ENCODE measurements at regions not wholly inside any gene's neighbourhood (a gene's known extent, or its start where the extent isn't known, plus 50 kb on each side); places are given as distances from the start of the nearest gene placed in this dataset.
A peak's percentile ranks its signal among the peaks of the same experiment; 100 is the strongest.

DNA sequence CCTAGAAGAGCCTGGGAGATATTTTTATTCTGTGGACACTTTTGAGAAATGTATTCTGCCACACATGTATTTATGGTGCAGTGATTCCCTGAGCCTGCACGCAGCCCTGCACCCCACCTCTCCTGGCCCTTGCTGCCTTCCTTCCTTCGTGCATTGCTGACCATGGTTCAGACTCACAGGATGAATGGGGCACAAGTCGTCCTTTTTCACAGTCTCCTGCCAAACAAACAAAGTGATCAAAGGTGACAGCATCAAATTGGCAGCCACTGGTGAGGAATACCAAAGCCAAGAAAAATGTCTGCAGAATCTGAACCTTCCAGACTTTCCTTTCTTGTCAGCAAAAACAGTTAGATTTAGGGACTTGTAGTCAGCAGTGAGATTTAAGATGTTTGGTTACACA lies 215.0 kb downstream of the ACTR3B start:
- ChIA-PET POLR2A (no interaction called here), CTCF (no interaction called here)
- Mint-ChIP-seq H3K4me3 (no peak overlapping the region), H3K9me3 (peaks cover 54% of the 10 kb centered on the region), H3K36me3 (peaks cover 56% of the 10 kb centered on the region), H3K27ac (no peak overlapping the region), H3K4me1 (peaks cover 28% of the 10 kb centered on the region), H3K27me3 (ENCODE audit: low read depth) (peaks cover 54% of the 10 kb centered on the region)
- no peak for TF ChIP-seq NR2C2 (CRISPR knock-in tag; IDR thresholded peaks at IDR 0.05)
- DNase-seq (ENCODE audit: low spot score) = no peak
- ATAC-seq = no peak

DNA sequence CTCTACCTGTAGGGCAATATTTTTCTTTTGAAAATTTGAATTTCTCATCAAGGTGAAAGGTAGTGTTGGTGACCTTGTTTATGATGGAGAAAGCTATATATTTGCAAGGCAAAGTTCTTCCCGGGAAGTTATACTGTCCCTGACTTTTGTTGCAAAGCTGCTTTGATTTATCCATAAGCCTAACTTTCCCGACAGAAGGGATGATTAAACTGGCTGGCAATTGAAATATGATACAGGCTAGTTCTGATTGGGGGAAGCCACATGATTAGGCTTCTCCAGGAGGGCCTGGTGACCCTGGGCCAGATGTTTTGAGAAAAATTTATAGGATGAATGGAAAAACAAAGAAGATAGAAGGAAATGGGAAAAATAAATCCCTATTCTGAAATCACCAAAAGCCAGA lies 215.5 kb downstream of the ACTR3B start:
- peaks cover 26% of the 10 kb centered on the region for H3K4me1 Mint-ChIP-seq
- ChIA-PET CTCF (no interaction called here), POLR2A (no interaction called here)
- H3K27me3 Mint-ChIP-seq (ENCODE audit: low read depth) = peaks cover 49% of the 10 kb centered on the region
- peaks cover 49% of the 10 kb centered on the region for H3K9me3 Mint-ChIP-seq
- H3K36me3 Mint-ChIP-seq = peaks cover 51% of the 10 kb centered on the region
- TF ChIP-seq SMAD4 (CRISPR knock-in tag; IDR thresholded peaks at IDR 0.05) (no peak), TEAD1 (CRISPR knock-in tag; IDR thresholded peaks at IDR 0.05) (no peak)
- TF ChIP-seq, protein P1, sequence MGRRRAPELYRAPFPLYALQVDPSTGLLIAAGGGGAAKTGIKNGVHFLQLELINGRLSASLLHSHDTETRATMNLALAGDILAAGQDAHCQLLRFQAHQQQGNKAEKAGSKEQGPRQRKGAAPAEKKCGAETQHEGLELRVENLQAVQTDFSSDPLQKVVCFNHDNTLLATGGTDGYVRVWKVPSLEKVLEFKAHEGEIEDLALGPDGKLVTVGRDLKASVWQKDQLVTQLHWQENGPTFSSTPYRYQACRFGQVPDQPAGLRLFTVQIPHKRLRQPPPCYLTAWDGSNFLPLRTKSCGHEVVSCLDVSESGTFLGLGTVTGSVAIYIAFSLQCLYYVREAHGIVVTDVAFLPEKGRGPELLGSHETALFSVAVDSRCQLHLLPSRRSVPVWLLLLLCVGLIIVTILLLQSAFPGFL (CRISPR knock-in tag; IDR thresholded peaks at IDR 0.05; ENCODE audit: borderline replicate concordance) = no peak
- TF ChIP-seq, protein P2, sequence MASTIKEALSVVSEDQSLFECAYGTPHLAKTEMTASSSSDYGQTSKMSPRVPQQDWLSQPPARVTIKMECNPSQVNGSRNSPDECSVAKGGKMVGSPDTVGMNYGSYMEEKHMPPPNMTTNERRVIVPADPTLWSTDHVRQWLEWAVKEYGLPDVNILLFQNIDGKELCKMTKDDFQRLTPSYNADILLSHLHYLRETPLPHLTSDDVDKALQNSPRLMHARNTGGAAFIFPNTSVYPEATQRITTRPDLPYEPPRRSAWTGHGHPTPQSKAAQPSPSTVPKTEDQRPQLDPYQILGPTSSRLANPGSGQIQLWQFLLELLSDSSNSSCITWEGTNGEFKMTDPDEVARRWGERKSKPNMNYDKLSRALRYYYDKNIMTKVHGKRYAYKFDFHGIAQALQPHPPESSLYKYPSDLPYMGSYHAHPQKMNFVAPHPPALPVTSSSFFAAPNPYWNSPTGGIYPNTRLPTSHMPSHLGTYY (CRISPR knock-in tag; IDR thresholded peaks at IDR 0.05) = no peak
- no peak overlapping the region for H3K4me3 Mint-ChIP-seq
- DNase-seq (ENCODE audit: low spot score) = no peak
- H3K27ac Mint-ChIP-seq = no peak overlapping the region
- no peak for ATAC-seq

DNA sequence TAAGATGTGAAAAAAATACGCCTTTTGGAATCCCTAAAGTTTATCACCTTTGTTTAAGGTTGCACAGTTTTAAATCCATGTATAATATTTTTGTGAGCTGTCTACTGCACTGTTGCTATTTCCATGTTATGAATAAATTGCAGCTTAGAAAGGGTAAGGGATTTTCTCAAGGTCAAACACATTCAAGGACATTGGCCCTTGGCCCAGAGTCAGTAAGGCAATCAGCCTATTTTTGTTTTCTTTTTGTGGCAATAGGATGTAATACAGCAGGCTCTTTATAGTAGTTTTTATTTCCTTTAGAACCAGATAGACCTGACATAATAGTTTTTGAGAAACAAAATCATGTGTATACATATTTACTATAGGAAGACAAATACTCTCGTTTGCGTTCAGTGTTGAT lies 219.8 kb downstream of the ACTR3B start:
- ChIA-PET CTCF (no interaction called here), POLR2A (no interaction called here)
- DNase-seq (ENCODE audit: low spot score) (no peak), ATAC-seq (no peak)
- peaks cover 8% of the 10 kb centered on the region for H3K9me3 Mint-ChIP-seq
- H3K27ac Mint-ChIP-seq = no peak overlapping the region
- H3K4me1 Mint-ChIP-seq = peaks cover 46% of the 10 kb centered on the region
- TF ChIP-seq TEAD1 (CRISPR knock-in tag; IDR thresholded peaks at IDR 0.05) = no peak
- peaks cover 9% of the 10 kb centered on the region for H3K36me3 Mint-ChIP-seq
- peaks cover 12% of the 10 kb centered on the region for H3K27me3 Mint-ChIP-seq (ENCODE audit: low read depth)
- H3K4me3 Mint-ChIP-seq = no peak overlapping the region

DNA sequence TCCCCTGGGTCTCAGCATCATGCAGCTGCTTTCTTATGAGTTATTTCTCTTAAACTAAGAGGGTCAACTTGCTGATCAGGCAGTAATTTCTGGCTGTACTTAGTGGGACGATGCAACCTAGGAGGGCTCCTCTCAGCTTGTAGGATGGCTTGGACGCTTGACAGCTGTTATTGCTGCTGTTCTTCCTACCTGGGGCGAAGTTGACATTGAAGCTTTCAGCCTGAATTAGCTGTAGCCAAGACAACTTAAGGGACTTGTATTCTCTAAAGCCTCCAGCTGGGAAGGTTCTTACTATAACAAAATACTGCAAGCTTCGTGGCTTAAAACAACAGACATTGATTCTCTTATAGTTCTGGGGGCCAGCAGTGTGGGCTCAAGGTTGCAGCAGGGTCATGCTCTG lies 224.9 kb downstream of the ACTR3B start:
- Mint-ChIP-seq H3K27ac (no peak overlapping the region), H3K27me3 (ENCODE audit: low read depth) (no peaks in the 10 kb centered on the region; the same call in 1 of the 2 replicates), H3K36me3 (peaks cover 3% of the 10 kb centered on the region), H3K4me1 (peaks cover 77% of the 10 kb centered on the region), H3K4me3 (no peak overlapping the region), H3K9me3 (peaks cover 4% of the 10 kb centered on the region)
- CTCF ChIA-PET = interaction anchor here (1.2 kb wide), 1 partner anchor 14 kb away, joined by 4 read pairs; no protein-coding TSS in a partner anchor
- peak; percentile 38 for ATAC-seq
- POLR2A ChIA-PET = no interaction called here
- no peak for DNase-seq (ENCODE audit: low spot score)
- TF ChIP-seq, protein P3, sequence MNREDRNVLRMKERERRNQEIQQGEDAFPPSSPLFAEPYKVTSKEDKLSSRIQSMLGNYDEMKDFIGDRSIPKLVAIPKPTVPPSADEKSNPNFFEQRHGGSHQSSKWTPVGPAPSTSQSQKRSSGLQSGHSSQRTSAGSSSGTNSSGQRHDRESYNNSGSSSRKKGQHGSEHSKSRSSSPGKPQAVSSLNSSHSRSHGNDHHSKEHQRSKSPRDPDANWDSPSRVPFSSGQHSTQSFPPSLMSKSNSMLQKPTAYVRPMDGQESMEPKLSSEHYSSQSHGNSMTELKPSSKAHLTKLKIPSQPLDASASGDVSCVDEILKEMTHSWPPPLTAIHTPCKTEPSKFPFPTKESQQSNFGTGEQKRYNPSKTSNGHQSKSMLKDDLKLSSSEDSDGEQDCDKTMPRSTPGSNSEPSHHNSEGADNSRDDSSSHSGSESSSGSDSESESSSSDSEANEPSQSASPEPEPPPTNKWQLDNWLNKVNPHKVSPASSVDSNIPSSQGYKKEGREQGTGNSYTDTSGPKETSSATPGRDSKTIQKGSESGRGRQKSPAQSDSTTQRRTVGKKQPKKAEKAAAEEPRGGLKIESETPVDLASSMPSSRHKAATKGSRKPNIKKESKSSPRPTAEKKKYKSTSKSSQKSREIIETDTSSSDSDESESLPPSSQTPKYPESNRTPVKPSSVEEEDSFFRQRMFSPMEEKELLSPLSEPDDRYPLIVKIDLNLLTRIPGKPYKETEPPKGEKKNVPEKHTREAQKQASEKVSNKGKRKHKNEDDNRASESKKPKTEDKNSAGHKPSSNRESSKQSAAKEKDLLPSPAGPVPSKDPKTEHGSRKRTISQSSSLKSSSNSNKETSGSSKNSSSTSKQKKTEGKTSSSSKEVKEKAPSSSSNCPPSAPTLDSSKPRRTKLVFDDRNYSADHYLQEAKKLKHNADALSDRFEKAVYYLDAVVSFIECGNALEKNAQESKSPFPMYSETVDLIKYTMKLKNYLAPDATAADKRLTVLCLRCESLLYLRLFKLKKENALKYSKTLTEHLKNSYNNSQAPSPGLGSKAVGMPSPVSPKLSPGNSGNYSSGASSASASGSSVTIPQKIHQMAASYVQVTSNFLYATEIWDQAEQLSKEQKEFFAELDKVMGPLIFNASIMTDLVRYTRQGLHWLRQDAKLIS (CRISPR knock-in tag; IDR thresholded peaks at IDR 0.05; ENCODE audit: borderline replicate concordance) = no peak
- TF ChIP-seq, protein P4, sequence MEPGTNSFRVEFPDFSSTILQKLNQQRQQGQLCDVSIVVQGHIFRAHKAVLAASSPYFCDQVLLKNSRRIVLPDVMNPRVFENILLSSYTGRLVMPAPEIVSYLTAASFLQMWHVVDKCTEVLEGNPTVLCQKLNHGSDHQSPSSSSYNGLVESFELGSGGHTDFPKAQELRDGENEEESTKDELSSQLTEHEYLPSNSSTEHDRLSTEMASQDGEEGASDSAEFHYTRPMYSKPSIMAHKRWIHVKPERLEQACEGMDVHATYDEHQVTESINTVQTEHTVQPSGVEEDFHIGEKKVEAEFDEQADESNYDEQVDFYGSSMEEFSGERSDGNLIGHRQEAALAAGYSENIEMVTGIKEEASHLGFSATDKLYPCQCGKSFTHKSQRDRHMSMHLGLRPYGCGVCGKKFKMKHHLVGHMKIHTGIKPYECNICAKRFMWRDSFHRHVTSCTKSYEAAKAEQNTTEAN (CRISPR knock-in tag; IDR thresholded peaks at IDR 0.05) = no peak
- no peak for TF ChIP-seq SP1 (CRISPR knock-in tag; conservative IDR thresholded peaks at IDR 0.05)
- TF ChIP-seq ATF1 (CRISPR knock-in tag; IDR thresholded peaks at IDR 0.05) = no peak
- TF ChIP-seq, protein P5, sequence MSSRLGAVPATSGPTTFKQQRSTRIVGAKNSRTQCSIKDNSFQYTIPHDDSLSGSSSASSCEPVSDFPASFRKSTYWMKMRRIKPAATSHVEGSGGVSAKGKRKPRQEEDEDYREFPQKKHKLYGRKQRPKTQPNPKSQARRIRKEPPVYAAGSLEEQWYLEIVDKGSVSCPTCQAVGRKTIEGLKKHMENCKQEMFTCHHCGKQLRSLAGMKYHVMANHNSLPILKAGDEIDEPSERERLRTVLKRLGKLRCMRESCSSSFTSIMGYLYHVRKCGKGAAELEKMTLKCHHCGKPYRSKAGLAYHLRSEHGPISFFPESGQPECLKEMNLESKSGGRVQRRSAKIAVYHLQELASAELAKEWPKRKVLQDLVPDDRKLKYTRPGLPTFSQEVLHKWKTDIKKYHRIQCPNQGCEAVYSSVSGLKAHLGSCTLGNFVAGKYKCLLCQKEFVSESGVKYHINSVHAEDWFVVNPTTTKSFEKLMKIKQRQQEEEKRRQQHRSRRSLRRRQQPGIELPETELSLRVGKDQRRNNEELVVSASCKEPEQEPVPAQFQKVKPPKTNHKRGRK (CRISPR knock-in tag; IDR thresholded peaks at IDR 0.05; ENCODE audit: borderline replicate concordance) = no peak
- TF ChIP-seq, protein P1 (CRISPR knock-in tag; IDR thresholded peaks at IDR 0.05; ENCODE audit: borderline replicate concordance) = no peak
- TF ChIP-seq, protein P6, sequence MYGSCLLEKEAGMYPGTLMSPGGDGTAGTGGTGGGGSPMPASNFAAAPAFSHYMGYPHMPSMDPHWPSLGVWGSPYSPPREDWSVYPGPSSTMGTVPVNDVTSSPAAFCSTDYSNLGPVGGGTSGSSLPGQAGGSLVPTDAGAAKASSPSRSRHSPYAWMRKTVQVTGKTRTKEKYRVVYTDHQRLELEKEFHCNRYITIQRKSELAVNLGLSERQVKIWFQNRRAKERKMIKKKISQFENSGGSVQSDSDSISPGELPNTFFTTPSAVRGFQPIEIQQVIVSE (CRISPR knock-in tag; IDR thresholded peaks at IDR 0.05; ENCODE audit: borderline replicate concordance) = no peak
- TF ChIP-seq, protein P7, sequence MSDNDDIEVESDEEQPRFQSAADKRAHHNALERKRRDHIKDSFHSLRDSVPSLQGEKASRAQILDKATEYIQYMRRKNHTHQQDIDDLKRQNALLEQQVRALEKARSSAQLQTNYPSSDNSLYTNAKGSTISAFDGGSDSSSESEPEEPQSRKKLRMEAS (CRISPR knock-in tag; IDR thresholded peaks at IDR 0.05) = no peak
- TF ChIP-seq JAZF1 (CRISPR knock-in tag; IDR thresholded peaks at IDR 0.05) = no peak
- TF ChIP-seq SMAD3 (CRISPR knock-in tag; IDR thresholded peaks at IDR 0.05; ENCODE audit: borderline replicate concordance) = no peak
- TF ChIP-seq, protein P8, sequence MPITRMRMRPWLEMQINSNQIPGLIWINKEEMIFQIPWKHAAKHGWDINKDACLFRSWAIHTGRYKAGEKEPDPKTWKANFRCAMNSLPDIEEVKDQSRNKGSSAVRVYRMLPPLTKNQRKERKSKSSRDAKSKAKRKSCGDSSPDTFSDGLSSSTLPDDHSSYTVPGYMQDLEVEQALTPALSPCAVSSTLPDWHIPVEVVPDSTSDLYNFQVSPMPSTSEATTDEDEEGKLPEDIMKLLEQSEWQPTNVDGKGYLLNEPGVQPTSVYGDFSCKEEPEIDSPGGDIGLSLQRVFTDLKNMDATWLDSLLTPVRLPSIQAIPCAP (CRISPR knock-in tag; IDR thresholded peaks at IDR 0.05) = no peak
- no peak for TF ChIP-seq ZNF317 (CRISPR knock-in tag; IDR thresholded peaks at IDR 0.05; ENCODE audit: borderline replicate concordance, low read depth)

All from WTC11 (cell line).